ENCODE measurements at regions not wholly inside any gene's neighbourhood (a gene's known extent, or its start where the extent isn't known, plus 50 kb on each side); places are given as distances from the start of the nearest gene placed in this dataset.
"Not testable (repeated sequence)": the region's sequence is repeated elsewhere in the genome, so short reads cannot be mapped to it uniquely, and the experiment has no call there.

GRCh38 chr12:60501124-60501729 is 905.4 kb downstream of the SLC16A7 start:
- no peak for DNase-seq (ENCODE audit: low spot score)

DNA sequence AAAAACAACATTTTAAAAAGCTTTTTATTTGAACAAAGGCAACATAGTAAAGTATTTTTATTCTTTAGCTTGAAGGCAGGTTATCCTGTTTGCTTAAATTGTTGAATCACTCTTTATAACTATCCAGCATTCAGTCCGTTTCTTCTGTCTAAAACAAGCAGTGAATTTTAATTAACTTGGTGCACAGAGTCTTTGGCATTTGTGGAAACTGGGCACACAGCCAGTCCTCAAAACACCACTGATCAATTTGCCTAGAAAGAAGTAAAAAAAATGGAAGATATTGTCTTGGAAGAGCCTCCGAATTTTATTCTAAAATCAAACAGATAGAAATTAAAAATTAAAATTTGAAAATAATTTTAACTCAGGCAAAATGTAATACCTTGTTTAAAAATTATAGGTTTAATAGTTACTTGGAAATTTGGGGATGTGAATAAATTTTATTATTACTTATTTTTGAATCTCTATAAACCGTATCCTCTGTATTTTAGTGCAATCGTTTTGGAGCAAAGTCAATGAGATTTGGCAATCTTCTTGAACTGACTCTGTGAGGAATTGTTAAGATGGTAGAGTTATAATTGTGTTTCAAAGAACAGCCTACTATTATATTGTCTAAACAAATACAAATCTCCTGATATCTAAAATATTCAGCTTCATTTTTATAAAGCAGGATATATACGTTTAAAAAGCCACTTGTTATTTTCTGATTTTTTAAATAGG is 927.0 kb downstream of the SLC16A7 start:
- peak; percentile 43 for DNase-seq (ENCODE audit: low spot score)

GRCh38 chr12:60529261-60529660 is 933.4 kb downstream of the SLC16A7 start:
- DNase-seq (ENCODE audit: low spot score): no peak

- no peak for DNase-seq (ENCODE audit: low spot score)
Observed at GRCh38 chr12:60529723-60530122, 933.9 kb downstream of the SLC16A7 start.

GRCh38 chr12:60535363-60535762 is 939.5 kb downstream of the SLC16A7 start:
- DNase-seq (ENCODE audit: low spot score): no peak

GRCh38 chr12:60539592-60539991 is 943.8 kb downstream of the SLC16A7 start:
- DNase-seq (ENCODE audit: low spot score): no peak

- DNase-seq (ENCODE audit: low spot score): no peak
Observed at GRCh38 chr12:60568914-60569313, 973.1 kb downstream of the SLC16A7 start.

GRCh38 chr12:60577607-60578006 is 981.8 kb downstream of the SLC16A7 start:
- no peak for DNase-seq (ENCODE audit: low spot score)

DNA sequence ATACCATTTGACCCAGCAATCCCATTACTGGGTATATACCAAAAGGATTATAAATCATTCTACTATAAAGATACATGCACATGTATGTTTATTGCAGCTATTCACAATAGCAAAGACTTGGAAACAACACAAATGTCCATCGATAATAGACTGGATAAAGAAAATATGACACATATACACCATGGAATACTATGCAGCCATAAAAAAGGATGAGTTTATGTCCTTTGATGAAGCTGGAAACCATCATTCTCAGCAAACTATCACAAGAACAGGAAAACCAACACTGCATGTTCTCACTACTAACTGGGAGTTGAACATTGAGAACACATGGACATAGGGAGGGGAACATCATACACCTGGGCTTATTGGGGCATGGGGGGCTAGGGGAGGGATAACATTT is 991.8 kb downstream of the SLC16A7 start:
- not testable (repeated sequence) for DNase-seq (ENCODE audit: low spot score)

GRCh38 chr12:60594035-60594711 is 998.3 kb downstream of the SLC16A7 start:
- DNase-seq (ENCODE audit: low spot score): no peak

GRCh38 chr12:60602601-60603000 is 1006.8 kb downstream of the SLC16A7 start:
- DNase-seq (ENCODE audit: low spot score): no peak

DNA sequence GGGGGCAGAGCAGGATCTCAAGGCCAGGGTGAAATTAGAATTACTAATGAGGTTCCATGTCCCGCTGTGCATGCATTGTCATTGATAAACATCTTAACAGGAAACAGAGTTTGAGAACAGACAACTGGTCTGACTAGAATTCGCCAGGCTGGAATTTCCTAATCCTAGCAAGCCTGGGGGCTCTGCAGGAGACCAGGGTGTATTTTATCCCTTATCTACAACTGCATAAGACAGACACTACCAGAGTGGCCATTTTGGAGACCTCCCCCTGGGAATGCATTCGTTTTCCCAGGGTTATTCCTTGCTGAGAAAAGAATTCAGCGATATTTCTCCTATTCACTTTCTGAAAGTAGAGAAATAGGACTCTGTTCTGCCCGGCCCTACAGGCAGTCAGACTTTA is 1007.6 kb downstream of the SLC16A7 start:
- not testable (repeated sequence) for DNase-seq (ENCODE audit: low spot score)

DNA sequence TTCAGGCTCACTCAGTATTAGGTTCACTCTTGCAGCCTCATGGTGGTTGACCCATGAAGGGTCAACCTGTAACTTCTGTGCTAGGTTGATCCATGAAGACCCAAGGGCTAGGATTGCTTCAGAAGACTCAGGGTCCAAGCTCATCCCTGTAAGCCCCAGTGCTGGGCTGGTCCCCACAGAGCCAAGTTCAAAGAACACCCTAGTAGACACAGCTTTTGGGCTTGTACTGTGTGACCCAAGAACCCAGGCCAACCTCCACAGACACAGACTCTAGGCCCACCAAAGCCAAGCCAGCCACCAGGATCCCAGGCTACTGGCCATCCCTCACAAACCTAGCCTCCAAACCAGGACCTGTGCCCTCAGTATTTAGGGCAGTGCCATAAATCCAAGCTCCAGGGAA is 1020.6 kb downstream of the SLC16A7 start:
- no peak for DNase-seq (ENCODE audit: low spot score)

DNA sequence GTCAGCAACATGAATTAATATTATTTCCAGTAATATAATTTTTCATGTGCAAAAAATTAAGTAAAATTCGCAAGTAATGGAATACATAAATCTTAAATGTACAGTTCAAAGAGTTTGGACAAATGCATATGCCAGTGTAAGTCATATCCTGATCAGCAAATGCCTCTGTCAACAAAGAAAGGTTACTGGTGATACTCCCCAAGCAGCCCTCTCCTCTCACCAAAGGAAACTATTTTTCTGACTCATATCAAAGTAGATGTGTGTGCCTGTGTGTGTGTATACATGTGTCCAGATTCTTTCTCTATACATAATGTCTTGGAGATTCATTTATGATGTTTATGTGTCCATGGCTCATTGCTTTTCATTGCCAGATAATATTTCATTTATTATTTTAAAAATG is 1035.0 kb downstream of the SLC16A7 start:
- DNase-seq (ENCODE audit: low spot score): no peak

DNA sequence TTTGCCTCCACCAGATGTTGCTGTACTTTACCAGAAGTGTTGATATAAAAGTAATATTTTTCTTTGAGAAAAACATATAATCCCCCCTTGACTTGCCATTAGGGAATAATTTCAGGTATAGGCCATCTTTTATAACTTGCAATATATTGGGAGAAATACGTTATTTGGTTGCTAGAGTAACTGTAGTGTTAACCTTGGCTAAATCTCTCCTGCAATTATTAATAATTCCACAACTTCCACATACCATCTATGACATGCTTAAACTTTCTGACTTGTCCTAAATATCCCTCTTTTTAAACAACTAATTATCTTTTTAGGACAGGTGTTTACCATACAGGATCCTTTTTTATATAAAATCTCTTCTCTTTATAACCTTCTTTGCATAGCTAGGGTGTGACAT is 1048.2 kb downstream of the SLC16A7 start:
- no peak for DNase-seq (ENCODE audit: low spot score)

GRCh38 chr12:60666895-60667294 is 1071.1 kb downstream of the SLC16A7 start:
- DNase-seq (ENCODE audit: low spot score): no peak

- no peak for DNase-seq (ENCODE audit: low spot score)
Observed at GRCh38 chr12:60672949-60673348, 1077.1 kb downstream of the SLC16A7 start.

- no peak for DNase-seq (ENCODE audit: low spot score)
Observed at GRCh38 chr12:60684988-60685655, 1089.3 kb downstream of the SLC16A7 start.

- DNase-seq (ENCODE audit: low spot score): no peak
Observed at GRCh38 chr12:60689137-60689536, 1093.3 kb downstream of the SLC16A7 start.

GRCh38 chr12:60693019-60693626 is 1097.3 kb downstream of the SLC16A7 start:
- DNase-seq (ENCODE audit: low spot score): no peak

DNA sequence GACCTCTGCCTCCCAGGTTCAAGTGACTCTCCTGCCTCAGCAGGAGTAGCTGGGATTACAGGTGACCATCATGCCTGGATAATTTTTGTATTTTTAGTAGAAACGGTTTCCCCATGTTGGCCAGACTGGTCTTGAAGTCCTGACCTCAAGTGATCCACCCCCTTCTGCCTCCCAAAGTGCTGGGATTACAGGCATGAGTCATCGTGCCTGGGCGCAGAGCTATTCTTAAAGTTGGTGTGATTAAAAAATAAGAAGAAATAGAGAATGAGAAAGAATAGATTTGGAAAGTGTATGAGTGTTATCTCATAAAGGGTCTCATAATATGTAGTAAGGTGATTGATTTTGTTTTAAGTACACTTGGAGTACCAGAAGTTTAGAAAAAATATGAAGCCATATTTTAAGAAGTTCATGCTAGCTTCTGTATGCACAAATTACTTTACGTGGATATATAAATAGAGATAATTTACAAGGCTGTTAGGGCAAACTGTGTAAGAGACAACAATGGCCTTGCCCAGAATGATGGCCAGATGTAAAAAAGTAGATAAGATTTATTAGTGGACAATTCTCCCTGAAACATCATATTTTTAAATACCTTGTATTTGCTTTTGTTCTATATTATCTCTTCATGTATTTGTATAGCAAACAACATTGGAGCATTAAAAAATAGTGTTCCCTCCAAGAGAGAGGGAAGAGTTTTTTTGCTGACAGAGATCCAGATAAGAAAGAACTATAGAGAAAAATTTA is 1108.5 kb downstream of the SLC16A7 start:
- DNase-seq (ENCODE audit: low spot score): no peak

- DNase-seq (ENCODE audit: low spot score): no peak
Observed at GRCh38 chr12:60710246-60710645, 1114.4 kb downstream of the SLC16A7 start.

All from putamen (tissue), 1 donor.